H1 (cell line): ENCODE measurements at regions not wholly inside any gene's neighbourhood (a gene's known extent, or its start where the extent isn't known, plus 50 kb on each side); places are given as distances from the start of the nearest gene placed in this dataset.

Experiments used
- BRCA1 ChIP-seq: IDR thresholded peaks from 2 replicates; pipeline ENCODE4 v1.6.1; 2012; ENCODE audit warnings: low read depth, low read length, improper control_type of control experiment
- CEBPB ChIP-seq: IDR thresholded peaks from 2 replicates; pipeline ENCODE4 v1.6.1; 2012; ENCODE audit warnings: low read depth, low read length
- CTBP2 ChIP-seq: IDR thresholded peaks from 2 replicates; pipeline ENCODE4 v1.7.0; 2011; ENCODE audit warnings: borderline replicate concordance, mild to moderate bottlenecking, moderate library complexity, mixed read lengths, low read length; ENCODE audit not compliant: insufficient read depth, insufficient read length
- RBBP5 ChIP-seq: IDR thresholded peaks from 2 replicates; pipeline ENCODE4 v1.7.1; 2012; ENCODE audit warnings: low read depth, mild to moderate bottlenecking, inconsistent platforms, low read length, moderate library complexity, borderline replicate concordance
- SP4 ChIP-seq: IDR thresholded peaks from 2 replicates; pipeline ENCODE4 v1.6.1; 2012; ENCODE audit warnings: low read length, inconsistent platforms
- TF ChIP-seq, protein P1 (sequence below): IDR thresholded peaks from 2 replicates; pipeline ENCODE4 v1.6.1; 2011; ENCODE audit warnings: low read depth, mild to moderate bottlenecking, low read length; ENCODE audit not compliant: insufficient read depth

DNA sequence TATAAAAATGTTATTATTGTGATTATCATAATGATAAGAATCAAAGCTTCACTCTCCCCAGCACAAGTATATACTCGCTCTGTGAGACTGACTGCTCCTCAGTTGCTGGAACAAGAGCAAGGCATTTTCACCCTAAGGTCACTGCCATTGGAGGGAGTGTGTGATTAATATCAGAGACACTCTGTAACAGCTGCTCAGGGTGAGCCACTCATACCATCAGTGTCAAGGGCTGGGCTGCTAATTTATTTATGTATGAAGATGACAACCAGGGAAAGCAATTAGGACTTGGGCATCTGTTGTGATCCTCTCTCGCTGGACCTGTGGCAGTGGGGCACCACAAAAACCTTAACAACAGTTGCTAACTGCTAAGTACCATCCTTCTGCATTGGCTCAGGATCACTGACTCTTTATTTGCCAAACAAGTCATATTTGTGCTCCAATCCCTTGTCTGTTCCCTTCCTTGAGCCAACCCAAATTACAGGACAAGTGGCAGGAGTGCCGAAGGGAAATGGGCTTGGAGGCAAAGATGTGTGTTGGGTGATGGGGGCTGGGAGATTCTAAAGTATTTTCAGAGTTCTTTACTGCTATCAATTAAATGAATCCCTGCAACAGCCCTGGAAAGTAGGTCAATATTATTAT is 297.5 kb upstream of the STT3B start (continued):
- TF ChIP-seq, protein P1, sequence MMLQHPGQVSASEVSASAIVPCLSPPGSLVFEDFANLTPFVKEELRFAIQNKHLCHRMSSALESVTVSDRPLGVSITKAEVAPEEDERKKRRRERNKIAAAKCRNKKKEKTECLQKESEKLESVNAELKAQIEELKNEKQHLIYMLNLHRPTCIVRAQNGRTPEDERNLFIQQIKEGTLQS: no peak
- TF ChIP-seq RBBP5 (no peak), BRCA1 (no peak), CTBP2 (no peak), SP4 (no peak), CEBPB (no peak)
